Right renal pelvis (tissue), 4 donors: ENCODE measurements at regions not wholly inside any gene's neighbourhood (a gene's known extent, or its start where the extent isn't known, plus 50 kb on each side); places are given as distances from the start of the nearest gene placed in this dataset.

ENCODE experiments used
- DNase-seq, 4 donors: peaks; one replicate each; pipeline ENCODE4 v3.0.0-alpha.2; 2013; ENCODE audit warnings: low read depth in 4 of 4, low spot score in 3 of 4, missing footprints in 1 of 4

- no peak for DNase-seq
Measured at GRCh38 chr20:17859002-17859615, 109.5 kb downstream of the SNX5 start.

GRCh38 chr20:17858450-17859001 lies 110.1 kb downstream of the SNX5 start:
- no peak for DNase-seq

DNA sequence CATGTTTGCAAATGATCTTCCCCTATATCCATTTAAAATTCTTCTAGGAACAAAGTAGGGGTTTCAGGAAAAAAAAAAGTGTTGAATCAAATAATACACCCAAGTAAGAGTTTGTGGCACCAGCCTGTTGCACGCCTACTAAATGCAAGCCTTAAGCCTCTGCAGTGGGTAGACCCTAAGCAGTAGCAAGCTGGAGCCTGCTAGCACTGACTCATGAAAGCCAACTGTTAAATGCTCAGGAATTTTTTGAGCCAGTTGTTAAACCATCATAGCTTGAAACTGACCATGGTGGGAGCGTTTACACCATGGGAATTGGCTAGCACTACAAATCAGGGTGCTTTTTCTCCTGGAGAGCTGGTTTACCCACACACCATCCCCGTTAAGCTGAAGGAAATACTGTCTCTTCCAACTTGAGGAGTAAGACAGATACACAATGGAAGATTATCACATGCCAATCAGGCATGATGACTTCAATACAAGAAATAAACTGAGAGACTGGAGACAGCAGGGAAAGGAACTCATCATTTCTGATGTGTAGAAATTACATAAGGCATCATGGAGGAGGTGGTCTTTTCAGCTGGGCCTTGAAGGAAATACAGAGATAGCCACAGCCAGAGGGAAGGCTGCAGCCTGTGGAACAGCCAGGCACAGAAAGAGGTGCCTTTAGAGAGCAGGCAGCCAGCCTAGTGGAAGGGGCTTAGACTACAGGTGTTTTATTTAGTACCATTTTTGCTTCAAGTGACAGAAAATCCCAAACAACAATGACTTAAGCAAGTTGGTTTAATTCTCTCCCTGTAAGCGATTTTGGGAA lies 110.8 kb downstream of the SNX5 start:
- no peak for DNase-seq

- no peak for DNase-seq
Measured at GRCh38 chr20:17856837-17857605, 111.6 kb downstream of the SNX5 start.

DNA sequence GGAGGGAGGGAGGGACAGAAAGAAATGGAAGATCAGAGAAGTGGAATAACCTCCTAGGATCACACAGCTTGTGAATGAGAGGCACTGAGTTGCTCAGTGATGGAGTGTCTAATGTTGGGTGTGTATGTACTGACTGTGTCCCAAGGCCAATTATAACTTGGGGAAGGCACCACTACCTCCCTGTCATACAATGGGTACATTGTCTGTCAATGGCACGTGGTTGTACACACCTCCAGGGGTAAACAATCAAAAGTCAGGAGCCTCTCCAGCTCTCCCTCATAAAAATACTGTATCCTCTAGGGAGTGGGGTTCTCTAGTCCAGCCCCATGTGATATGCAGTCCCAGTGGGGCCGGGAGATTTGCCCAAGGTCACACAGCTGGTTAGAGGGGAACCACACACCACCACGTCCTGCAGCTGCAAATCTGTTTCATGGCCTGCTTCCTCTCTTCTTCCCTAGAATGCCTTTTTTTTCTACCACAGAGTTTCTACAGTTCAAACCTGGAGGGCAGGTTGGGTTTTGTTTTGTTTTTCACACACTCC lies 112.5 kb downstream of the SNX5 start:
- DNase-seq, result no peak

GRCh38 chr20:17854307-17854903 lies 114.2 kb downstream of the SNX5 start:
- no peak for DNase-seq

DNA sequence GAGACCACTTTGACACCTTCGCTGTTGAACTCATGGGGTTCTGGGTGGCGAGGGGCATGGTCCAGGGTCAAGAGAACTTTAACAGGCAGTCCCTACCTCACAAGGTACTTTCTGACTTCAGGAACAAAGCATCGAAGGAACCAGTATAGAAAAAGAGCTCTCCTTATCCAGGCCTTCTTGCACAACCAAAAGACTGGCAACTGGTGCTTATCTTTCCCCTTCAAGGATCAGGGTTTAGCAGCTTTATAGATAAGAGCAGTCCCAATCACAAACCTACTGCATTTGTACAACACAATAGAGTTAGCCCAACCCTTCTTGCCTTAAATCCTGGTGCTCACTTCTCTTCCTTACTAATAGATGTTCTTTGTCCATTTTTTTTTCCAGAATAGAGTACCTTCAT lies 116.3 kb downstream of the SNX5 start:
- DNase-seq, result no peak

- no peak for DNase-seq
Measured at GRCh38 chr20:17850684-17851026, 117.9 kb downstream of the SNX5 start.

GRCh38 chr20:17849901-17850683 lies 118.5 kb downstream of the SNX5 start:
- DNase-seq, result no peak

GRCh38 chr20:17849138-17849900 lies 119.3 kb downstream of the SNX5 start:
- DNase-seq, result no peak

DNA sequence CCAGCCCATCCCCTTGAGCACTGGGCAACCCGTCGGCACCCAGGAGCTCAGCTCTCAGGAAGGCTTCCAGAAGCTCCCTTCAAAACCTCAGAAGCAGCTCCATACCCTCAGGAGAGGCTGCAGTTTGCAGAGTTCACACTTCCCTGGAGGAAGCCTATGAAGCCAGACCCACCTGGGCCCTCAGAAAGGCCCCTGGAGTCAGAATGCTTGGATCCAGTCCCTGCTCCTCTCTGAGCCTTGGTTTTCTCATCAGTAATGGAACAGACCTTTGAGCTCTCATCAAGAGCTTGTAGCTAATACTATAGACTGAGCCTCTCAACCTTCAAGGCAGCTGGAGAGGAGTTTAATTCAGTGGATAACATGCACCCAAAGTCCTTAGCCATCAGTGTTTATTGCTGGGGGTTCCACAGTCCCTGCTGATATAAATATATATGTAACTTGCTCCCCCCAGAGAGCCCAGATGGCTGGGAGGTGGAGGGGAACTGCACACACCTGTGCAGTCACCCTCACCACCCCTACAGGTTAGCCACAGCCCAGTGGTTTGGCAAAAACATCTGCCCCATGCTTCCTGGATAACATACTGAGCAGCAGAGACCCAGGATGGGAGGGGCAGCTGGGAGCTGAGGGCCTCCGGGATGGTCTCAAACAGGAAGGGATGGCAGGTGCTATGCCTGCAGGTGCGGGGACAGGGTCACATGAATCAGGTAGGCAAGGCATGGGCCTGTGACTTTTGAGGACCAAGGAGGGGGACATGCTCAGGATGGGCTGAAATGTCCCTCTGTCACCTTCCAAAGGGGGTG lies 120.1 kb downstream of the SNX5 start:
- DNase-seq, result no peak

GRCh38 chr20:17845701-17846475 lies 122.7 kb downstream of the SNX5 start:
- DNase-seq, result no peak

DNA sequence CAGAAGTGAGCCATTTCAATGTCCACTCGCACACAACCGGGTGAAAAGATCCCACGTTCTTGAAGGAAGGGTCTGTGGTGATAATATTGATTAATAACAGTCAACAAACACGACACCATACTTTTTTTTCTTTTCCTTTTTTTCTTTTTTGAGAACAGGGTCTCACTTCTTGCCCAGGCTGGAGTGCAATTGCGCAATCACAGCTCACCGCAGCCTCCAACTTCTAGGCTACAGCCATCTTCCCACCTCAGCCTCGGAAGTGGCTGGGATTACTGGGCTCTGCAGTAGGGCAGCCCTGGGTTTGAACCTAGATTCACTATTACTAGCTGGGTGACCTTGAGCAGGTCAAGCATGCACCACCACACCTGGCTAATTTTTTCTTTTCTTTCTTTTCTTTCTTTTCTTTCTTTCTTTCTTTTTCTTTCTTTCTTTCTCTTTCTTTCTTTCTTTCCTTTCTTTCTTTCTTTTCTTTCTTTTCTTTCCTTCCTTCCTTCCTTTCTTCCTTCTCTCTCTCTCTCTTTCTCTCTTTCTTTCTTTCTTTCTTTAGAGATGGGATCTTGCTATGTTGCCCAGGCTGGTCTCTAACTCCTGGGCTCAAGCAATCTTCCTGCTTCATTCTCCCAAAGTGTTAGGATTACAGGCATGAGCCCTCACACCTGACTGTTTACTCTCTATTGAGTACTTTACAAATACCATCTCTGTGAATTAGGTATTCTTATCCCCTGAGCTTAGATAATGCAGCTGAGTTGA lies 123.9 kb downstream of the SNX5 start:
- DNase-seq, result no peak

DNA sequence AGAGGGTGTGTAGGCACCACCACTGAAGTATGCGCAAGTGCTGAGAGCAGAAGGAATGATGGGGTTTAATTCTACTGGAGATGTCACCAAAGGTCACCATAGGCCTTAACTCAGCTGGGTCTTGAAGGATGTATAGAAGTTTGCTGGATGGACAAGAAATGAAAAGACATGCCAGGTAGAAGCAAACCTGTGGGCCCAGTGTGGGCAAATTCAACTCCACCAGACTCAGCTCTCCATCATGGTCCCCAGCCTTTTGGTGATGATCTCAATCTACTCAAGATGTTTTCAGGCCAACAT lies 124.5 kb downstream of the SNX5 start:
- DNase-seq, result no peak

DNA sequence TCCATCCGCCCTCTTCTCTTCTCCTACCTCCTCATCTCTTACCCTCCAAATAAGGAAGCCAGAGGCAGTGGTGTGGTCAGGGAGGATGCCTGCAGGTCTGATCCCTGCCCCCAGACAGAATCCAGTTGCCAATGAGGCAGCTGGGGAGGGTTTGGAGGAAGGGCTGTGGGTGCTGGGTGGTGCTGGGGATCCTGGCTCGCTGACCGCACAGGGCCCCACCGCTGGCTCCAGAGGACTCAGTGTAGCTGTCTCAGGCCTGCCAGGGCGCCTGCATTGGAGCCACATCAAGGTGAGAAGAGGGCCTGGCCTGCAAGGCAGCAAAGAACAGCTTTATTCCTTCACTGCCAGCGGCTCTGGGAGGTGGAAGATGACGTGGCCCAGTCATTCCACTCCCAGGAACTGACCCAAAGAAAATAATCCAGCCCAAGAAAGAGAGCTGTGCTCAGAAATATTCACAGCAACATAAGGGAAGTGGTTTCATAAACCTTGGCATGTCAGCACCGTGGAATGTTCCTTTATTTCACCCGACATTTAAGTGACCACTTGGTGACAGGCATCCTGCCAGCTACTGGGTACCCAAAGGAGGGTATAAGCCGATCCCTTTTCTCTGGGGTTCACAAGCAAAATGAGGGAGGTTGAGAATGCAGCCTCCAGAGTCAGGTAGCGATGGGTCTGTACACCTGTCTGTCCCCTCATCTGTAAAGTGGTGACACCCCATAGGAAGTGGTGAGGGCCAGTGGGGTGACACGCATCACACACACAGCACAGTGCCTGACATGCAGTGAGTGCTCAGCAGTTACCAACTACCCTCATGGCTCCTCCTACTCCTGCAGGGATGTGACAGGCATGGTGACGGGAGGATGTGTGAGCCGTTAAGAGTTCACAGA lies 125.1 kb downstream of the SNX5 start:
- DNase-seq, result no peak

- DNase-seq, result peak in 1 of 4 donors; percentile 55
Measured at GRCh38 chr20:17841751-17842215, 126.8 kb downstream of the SNX5 start.
